ENCODE measurements at regions not wholly inside any gene's neighbourhood (a gene's known extent, or its start where the extent isn't known, plus 50 kb on each side); places are given as distances from the start of the nearest gene placed in this dataset.

DNA sequence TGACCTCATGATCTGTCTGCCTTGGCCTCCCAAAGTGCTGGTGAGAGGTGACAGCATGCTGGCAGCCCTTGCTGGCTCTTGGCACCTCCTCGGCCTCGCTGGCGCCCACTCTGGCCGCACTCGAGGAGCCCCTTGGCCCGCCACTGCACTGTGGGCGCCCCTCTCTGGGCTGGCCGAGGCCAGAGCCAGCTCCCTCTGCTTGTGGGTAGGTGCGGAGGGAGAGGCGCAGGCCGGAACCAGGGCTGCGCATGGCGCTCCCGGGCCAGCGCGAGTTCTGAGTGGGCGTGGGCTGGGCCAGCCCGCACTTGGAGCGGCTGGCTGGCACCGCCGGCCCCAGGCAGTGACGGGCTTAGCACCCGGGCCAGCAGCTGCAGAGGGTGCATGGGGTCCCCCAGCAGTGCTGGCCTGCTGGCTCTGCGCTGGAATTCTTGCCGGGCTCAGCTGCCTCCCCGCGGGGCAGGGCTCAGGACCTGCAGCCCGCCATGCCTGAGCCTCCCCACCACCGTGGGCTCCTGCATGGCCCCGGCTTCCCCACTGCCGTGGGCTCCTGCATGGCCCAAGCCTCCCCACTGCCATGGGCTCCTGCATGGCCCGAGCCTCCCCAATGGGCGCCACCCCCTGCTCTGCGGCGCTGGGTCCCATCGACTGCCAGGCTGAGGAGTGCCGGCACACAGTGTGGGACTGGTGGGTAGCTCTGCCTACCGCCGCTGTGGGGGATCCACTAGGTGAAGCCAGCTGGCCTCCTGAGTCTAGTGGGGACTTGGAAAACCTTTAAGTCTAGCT is 76.4 kb upstream of the OSBPL11 start:
- TF ChIP-seq, protein P1, sequence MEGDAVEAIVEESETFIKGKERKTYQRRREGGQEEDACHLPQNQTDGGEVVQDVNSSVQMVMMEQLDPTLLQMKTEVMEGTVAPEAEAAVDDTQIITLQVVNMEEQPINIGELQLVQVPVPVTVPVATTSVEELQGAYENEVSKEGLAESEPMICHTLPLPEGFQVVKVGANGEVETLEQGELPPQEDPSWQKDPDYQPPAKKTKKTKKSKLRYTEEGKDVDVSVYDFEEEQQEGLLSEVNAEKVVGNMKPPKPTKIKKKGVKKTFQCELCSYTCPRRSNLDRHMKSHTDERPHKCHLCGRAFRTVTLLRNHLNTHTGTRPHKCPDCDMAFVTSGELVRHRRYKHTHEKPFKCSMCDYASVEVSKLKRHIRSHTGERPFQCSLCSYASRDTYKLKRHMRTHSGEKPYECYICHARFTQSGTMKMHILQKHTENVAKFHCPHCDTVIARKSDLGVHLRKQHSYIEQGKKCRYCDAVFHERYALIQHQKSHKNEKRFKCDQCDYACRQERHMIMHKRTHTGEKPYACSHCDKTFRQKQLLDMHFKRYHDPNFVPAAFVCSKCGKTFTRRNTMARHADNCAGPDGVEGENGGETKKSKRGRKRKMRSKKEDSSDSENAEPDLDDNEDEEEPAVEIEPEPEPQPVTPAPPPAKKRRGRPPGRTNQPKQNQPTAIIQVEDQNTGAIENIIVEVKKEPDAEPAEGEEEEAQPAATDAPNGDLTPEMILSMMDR (IDR thresholded peaks at IDR 0.05), result no peak
- no peak for TF ChIP-seq POLR2A (IDR thresholded peaks at IDR 0.05)

All from lower leg skin (tissue), 3 donors.